Mesendoderm (in vitro differentiated cells): ENCODE measurements at regions not wholly inside any gene's neighbourhood (a gene's known extent, or its start where the extent isn't known, plus 50 kb on each side); places are given as distances from the start of the nearest gene placed in this dataset.

Experiments
- DNase-seq: peaks from one replicate; pipeline ENCODE4 v3.0.0; 2013
- H2AK5ac ChIP-seq: 2 replicates; pipeline ENCODE4 v1.6.1; 2013; ENCODE audit warnings: low read length, inconsistent platforms
- H2BK120ac ChIP-seq: 2 replicates; pipeline ENCODE4 v1.6.1; 2013; ENCODE audit warnings: low read depth, mild to moderate bottlenecking, low read length, moderate library complexity, mixed read lengths
- H2BK15ac ChIP-seq: replicated peaks from 2 replicates; pipeline ENCODE4 v1.6.1; 2013; ENCODE audit warnings: low read depth, mild to moderate bottlenecking, moderate library complexity
- H2BK5ac ChIP-seq: 2 replicates; pipeline ENCODE4 v1.6.1; 2013; ENCODE audit warnings: low read length, inconsistent platforms
- H3K18ac ChIP-seq: 2 replicates; pipeline ENCODE4 v1.6.1; 2013; ENCODE audit warnings: mild to moderate bottlenecking, low read length, mixed read lengths
- H3K23ac ChIP-seq: one replicate; pipeline ENCODE4 v1.6.1; 2013; ENCODE audit warnings: low read length
- H3K27ac ChIP-seq: 2 replicates; pipeline ENCODE4 v1.5.1; 2013; ENCODE audit warnings: low read depth, mild to moderate bottlenecking, inconsistent platforms, low read length, moderate library complexity
- H3K27me3 ChIP-seq: 2 replicates; pipeline ENCODE4 v1.6.1; 2013; ENCODE audit warnings: low read length, control low read depth, mild to moderate bottlenecking, inconsistent platforms; ENCODE audit not compliant: insufficient read depth, poor library complexity
- H3K36me3 ChIP-seq: 2 replicates; pipeline ENCODE4 v1.6.1; 2013; ENCODE audit warnings: low read length, inconsistent platforms; ENCODE audit not compliant: control insufficient read depth, insufficient read depth
- H3K4ac ChIP-seq: one replicate; pipeline ENCODE4 v1.6.1; 2013; ENCODE audit warnings: low read depth, mild to moderate bottlenecking, low read length, moderate library complexity
- H3K4me1 ChIP-seq: 2 replicates; pipeline ENCODE4 v1.6.1; 2013; ENCODE audit warnings: low read depth, low read length, inconsistent platforms; ENCODE audit not compliant: control insufficient read depth
- H3K4me2 ChIP-seq: 2 replicates; pipeline ENCODE4 v1.6.1; 2013; ENCODE audit warnings: low read length
- H3K4me3 ChIP-seq: 2 replicates; pipeline ENCODE4 v1.5.1; 2013; ENCODE audit warnings: mild to moderate bottlenecking, low read length
- H3K56ac ChIP-seq: one replicate; pipeline ENCODE4 v1.6.1; 2013; ENCODE audit warnings: low read length
- H3K79me1 ChIP-seq: 2 replicates; pipeline ENCODE4 v1.6.1; 2013; ENCODE audit warnings: low read length, inconsistent platforms
- H3K79me2 ChIP-seq: 2 replicates; pipeline ENCODE4 v1.6.1; 2013; ENCODE audit warnings: mild to moderate bottlenecking, low read length; ENCODE audit not compliant: control insufficient read depth, insufficient read depth
- H3K9ac ChIP-seq: 2 replicates; pipeline ENCODE4 v1.6.1; 2013; ENCODE audit warnings: low read length, inconsistent platforms
- H4K5ac ChIP-seq: one replicate; pipeline ENCODE4 v1.6.1; 2013; ENCODE audit warnings: low read length
- H4K8ac ChIP-seq: one replicate; pipeline ENCODE4 v1.6.1; 2013; ENCODE audit warnings: low read depth, mild to moderate bottlenecking, control low read depth, low read length, moderate library complexity
- WGBS: extraction: QIAGEN DNeasy Blood & Tissue Kit; methylation state at CpG from one replicate; pipeline ENCODE4 v1.1.7; 2013; ENCODE audit warnings: low lambda C conversion rate, missing lambda C conversion rate; ENCODE audit not compliant: insufficient coverage; ENCODE audit errors: extremely low coverage; 5-methylcytosine and 5-hydroxymethylcytosine counted together

GRCh38 chr19:30738047-30738446, 365.9 kb downstream of the ZNF536 start:
- Histone ChIP-seq H3K27me3 (no peaks in the 10 kb centered on the region), H2BK120ac (no peak overlapping the region), H3K36me3 (no peaks in the 10 kb centered on the region), H3K18ac (no peak overlapping the region), H3K23ac (no peak overlapping the region), H2BK5ac (no peak overlapping the region), H2BK15ac (no peak overlapping the region), H3K4ac (no peak overlapping the region), H3K56ac (peak overlapping the region; percentile 19), H3K9ac (no peak overlapping the region), H3K4me1 (peaks cover 7% of the 10 kb centered on the region), H3K4me3 (no peak overlapping the region), H3K79me2 (no peaks in the 10 kb centered on the region), H2AK5ac (peak overlapping the region; percentile 18), H3K79me1 (no peaks in the 10 kb centered on the region), H3K4me2 (no peak overlapping the region), H4K5ac (no peak overlapping the region), H3K27ac (no peak overlapping the region), H4K8ac (no peak overlapping the region)
- no CpG with 5 or more reads among the region's 2 CpGs for WGBS
- no peak for DNase-seq

GRCh38 chr19:30734669-30735068, 362.5 kb downstream of the ZNF536 start:
- Histone ChIP-seq H3K9ac (peak overlapping the region; percentile 18), H3K27ac (no peak overlapping the region), H2BK15ac (no peak overlapping the region), H2AK5ac (peak overlapping the region; percentile 22), H3K36me3 (no peaks in the 10 kb centered on the region), H3K18ac (no peak overlapping the region), H4K5ac (no peak overlapping the region), H3K23ac (peak overlapping the region; percentile 25), H2BK120ac (no peak overlapping the region), H3K4me3 (no peak overlapping the region), H3K56ac (peak overlapping the region; percentile 51), H4K8ac (no peak overlapping the region), H3K79me1 (no peaks in the 10 kb centered on the region), H3K79me2 (no peaks in the 10 kb centered on the region), H3K27me3 (no peaks in the 10 kb centered on the region), H3K4me1 (peaks cover 7% of the 10 kb centered on the region), H3K4ac (no peak overlapping the region), H3K4me2 (no peak overlapping the region), H2BK5ac (peak overlapping the region; percentile 59)
- no CpG with 5 or more reads among the region's 6 CpGs for WGBS
- DNase-seq = no peak

GRCh38 chr19:30733826-30734550, 361.8 kb downstream of the ZNF536 start:
- Histone ChIP-seq H2BK15ac (no peak overlapping the region), H3K18ac (no peak overlapping the region), H3K36me3 (no peaks in the 10 kb centered on the region), H3K56ac (peak overlapping the region; percentile 51), H3K79me2 (no peaks in the 10 kb centered on the region), H3K27ac (no peak overlapping the region), H2BK120ac (no peak overlapping the region), H3K23ac (peak overlapping the region; percentile 25), H4K8ac (no peak overlapping the region), H3K4ac (no peak overlapping the region), H3K27me3 (no peaks in the 10 kb centered on the region), H3K9ac (peak overlapping the region; percentile 18), H3K4me3 (no peak overlapping the region), H4K5ac (no peak overlapping the region), H2AK5ac (peak overlapping the region; percentile 22), H3K4me1 (peaks cover 7% of the 10 kb centered on the region), H3K4me2 (no peak overlapping the region), H2BK5ac (peak overlapping the region; percentile 59), H3K79me1 (no peaks in the 10 kb centered on the region)
- peak; percentile 78 for DNase-seq
- WGBS = no CpG with 5 or more reads among the region's 15 CpGs

GRCh38 chr19:30731591-30731990, 359.4 kb downstream of the ZNF536 start:
- no peak overlapping the region for H2BK120ac ChIP-seq
- no peak overlapping the region for H3K4ac ChIP-seq
- H4K5ac ChIP-seq = no peak overlapping the region
- WGBS = no CpG with 5 or more reads among the region's 3 CpGs
- no peaks in the 10 kb centered on the region for H3K79me2 ChIP-seq
- H3K56ac ChIP-seq = no peak overlapping the region
- no peak overlapping the region for H2BK5ac ChIP-seq
- no peak overlapping the region for H3K4me2 ChIP-seq
- no peaks in the 10 kb centered on the region for H3K36me3 ChIP-seq
- no peaks in the 10 kb centered on the region for H3K79me1 ChIP-seq
- H2AK5ac ChIP-seq = no peak overlapping the region
- no peak overlapping the region for H3K23ac ChIP-seq
- no peak overlapping the region for H2BK15ac ChIP-seq
- peaks cover 5% of the 10 kb centered on the region for H3K4me1 ChIP-seq
- no peak overlapping the region for H3K18ac ChIP-seq
- no peak overlapping the region for H3K27ac ChIP-seq
- no peak overlapping the region for H4K8ac ChIP-seq
- no peaks in the 10 kb centered on the region for H3K27me3 ChIP-seq
- H3K4me3 ChIP-seq = no peak overlapping the region
- no peak for DNase-seq
- no peak overlapping the region for H3K9ac ChIP-seq

GRCh38 chr19:30729451-30729850, 357.3 kb downstream of the ZNF536 start:
- H3K27me3 ChIP-seq = no peaks in the 10 kb centered on the region
- no peak overlapping the region for H3K23ac ChIP-seq
- H3K4ac ChIP-seq = no peak overlapping the region
- no peak overlapping the region for H4K5ac ChIP-seq
- peaks cover 1% of the 10 kb centered on the region for H3K4me1 ChIP-seq
- no peaks in the 10 kb centered on the region for H3K79me2 ChIP-seq
- H3K9ac ChIP-seq = no peak overlapping the region
- H3K56ac ChIP-seq = no peak overlapping the region
- no peak overlapping the region for H4K8ac ChIP-seq
- no peak overlapping the region for H3K4me2 ChIP-seq
- H2BK120ac ChIP-seq = no peak overlapping the region
- H3K4me3 ChIP-seq = no peak overlapping the region
- DNase-seq = no peak
- H3K27ac ChIP-seq = no peak overlapping the region
- no peaks in the 10 kb centered on the region for H3K36me3 ChIP-seq
- no peak overlapping the region for H2AK5ac ChIP-seq
- WGBS = no CpG with 5 or more reads among the region's 6 CpGs
- no peaks in the 10 kb centered on the region for H3K79me1 ChIP-seq
- H2BK5ac ChIP-seq = no peak overlapping the region
- no peak overlapping the region for H3K18ac ChIP-seq
- H2BK15ac ChIP-seq = no peak overlapping the region

- Histone ChIP-seq H4K5ac (no peak overlapping the region), H3K56ac (no peak overlapping the region), H3K23ac (no peak overlapping the region), H2BK120ac (no peak overlapping the region), H2BK5ac (no peak overlapping the region), H3K36me3 (no peaks in the 10 kb centered on the region), H3K4me2 (no peak overlapping the region), H3K4ac (no peak overlapping the region), H3K79me1 (no peaks in the 10 kb centered on the region), H3K4me1 (peaks cover 7% of the 10 kb centered on the region), H3K4me3 (no peak overlapping the region), H3K9ac (no peak overlapping the region), H2BK15ac (no peak overlapping the region), H3K27me3 (no peaks in the 10 kb centered on the region), H3K18ac (no peak overlapping the region), H3K79me2 (no peaks in the 10 kb centered on the region), H4K8ac (no peak overlapping the region), H2AK5ac (no peak overlapping the region), H3K27ac (no peak overlapping the region)
- DNase-seq = no peak
- WGBS = no CpG with 5 or more reads among the region's 9 CpGs
Observed at GRCh38 chr19:30722761-30723160, 350.6 kb downstream of the ZNF536 start.
